ENCODE measurements at regions not wholly inside any gene's neighbourhood (a gene's known extent, or its start where the extent isn't known, plus 50 kb on each side); places are given as distances from the start of the nearest gene placed in this dataset.

- TF ChIP-seq CTCF (IDR thresholded peaks at IDR 0.05) (no peak), POLR2A (IDR thresholded peaks at IDR 0.05) (no peak)
Observed at GRCh38 chr17:70437656-70438055, 268.3 kb downstream of the KCNJ2 start.
